Smooth muscle cell (in vitro differentiated cells): ENCODE measurements at regions not wholly inside any gene's neighbourhood (a gene's known extent, or its start where the extent isn't known, plus 50 kb on each side); places are given as distances from the start of the nearest gene placed in this dataset.

Experiments
- DNase-seq: peaks from one replicate; lab custom pipeline; 2025; ENCODE audit not compliant: unreplicated experiment; lab: John Stamatoyannopoulos, UW
- H2AFZ ChIP-seq: fragments of 200-600 bp; sonication (generic); 2 replicates; pipeline ENCODE4 v1.6.0; 2016; ENCODE audit warnings: antibody characterized with exemption, low read depth, mild to moderate bottlenecking
- H3F3A ChIP-seq: fragments of 200-600 bp; sonication (generic); 2 replicates; pipeline ENCODE4 v1.6.0; 2017; ENCODE audit warnings: antibody characterized with exemption, low read depth
- H3K27ac ChIP-seq: fragments of 200-600 bp; sonication (generic); 2 replicates; pipeline ENCODE4 v1.5.1; 2016; ENCODE audit warnings: low read depth, mild to moderate bottlenecking
- H3K27me3 ChIP-seq: fragments of 200-600 bp; sonication (generic); 2 replicates; pipeline ENCODE4 v1.6.1; 2016; ENCODE audit warnings: low read depth, mild to moderate bottlenecking
- H3K36me3 ChIP-seq: fragments of 200-600 bp; sonication (generic); 2 replicates; pipeline ENCODE4 v1.5.1; 2016; ENCODE audit warnings: low read depth
- H3K4me1 ChIP-seq: fragments of 200-600 bp; sonication (generic); 2 replicates; pipeline ENCODE4 v1.5.1; 2016; ENCODE audit warnings: low read depth
- H3K4me2 ChIP-seq: fragments of 200-600 bp; sonication (generic); 2 replicates; pipeline ENCODE4 v1.6.0; 2016; ENCODE audit warnings: mild to moderate bottlenecking
- H3K4me3 ChIP-seq: fragments of 200-600 bp; sonication (generic); 2 replicates; pipeline ENCODE4 v1.5.1; 2016; ENCODE audit warnings: mild to moderate bottlenecking
- H3K79me2 ChIP-seq: fragments of 200-600 bp; sonication (generic); 2 replicates; pipeline ENCODE4 v1.6.0; 2016; ENCODE audit warnings: low read depth, mild to moderate bottlenecking
- H3K9ac ChIP-seq: fragments of 200-600 bp; sonication (generic); 2 replicates; pipeline ENCODE4 v1.6.0; 2016; ENCODE audit warnings: low read depth
- H3K9me3 ChIP-seq: fragments of 200-600 bp; sonication (generic); replicated peaks from 2 replicates; pipeline ENCODE4 v1.5.1; 2016; ENCODE audit warnings: low read depth
- H4K20me1 ChIP-seq: fragments of 200-600 bp; sonication (generic); 2 replicates; pipeline ENCODE4 v1.6.0; 2016; ENCODE audit warnings: low read depth
- WGBS: methylation state at CpG from one replicate; pipeline ENCODE4 v1.1.7; 2016; ENCODE audit warnings: low lambda C conversion rate; 5-methylcytosine and 5-hydroxymethylcytosine counted together
- TF ChIP-seq, protein P1 (sequence below): fragments of 200-600 bp; sonication (generic); IDR thresholded peaks from 2 replicates; pipeline ENCODE4 v1.5.1; 2017; ENCODE audit warnings: borderline replicate concordance, mild to moderate bottlenecking, antibody characterized with exemption; ENCODE audit not compliant: insufficient read depth, poor library complexity, severe bottlenecking

DNA sequence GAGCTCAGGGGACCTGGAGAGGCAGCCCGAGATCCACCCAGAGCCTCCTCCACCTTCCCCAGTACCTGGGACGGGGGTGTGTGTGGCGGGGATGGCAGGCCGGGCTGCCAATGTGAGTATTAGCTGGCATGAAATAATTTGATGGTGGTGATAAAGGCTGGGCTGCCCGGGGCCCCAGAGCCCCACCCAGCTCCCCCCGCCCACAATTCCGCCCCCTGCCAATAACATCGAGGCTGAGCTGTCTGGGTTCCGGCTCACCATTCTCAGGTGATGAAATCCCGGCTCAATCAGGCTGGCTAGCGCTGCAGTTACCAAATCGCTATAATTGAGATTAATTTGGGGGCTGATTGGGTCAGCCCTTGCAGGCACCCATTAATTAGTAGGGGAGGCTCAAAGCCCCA is 103.8 kb upstream of the CASZ1 start:
- H3K27ac ChIP-seq: peak overlapping the region; percentile 61
- H3K9ac ChIP-seq: no peak overlapping the region
- no peaks in the 10 kb centered on the region for H4K20me1 ChIP-seq
- H3K4me2 ChIP-seq: peak overlapping the region; percentile 43
- TF ChIP-seq, protein P1, sequence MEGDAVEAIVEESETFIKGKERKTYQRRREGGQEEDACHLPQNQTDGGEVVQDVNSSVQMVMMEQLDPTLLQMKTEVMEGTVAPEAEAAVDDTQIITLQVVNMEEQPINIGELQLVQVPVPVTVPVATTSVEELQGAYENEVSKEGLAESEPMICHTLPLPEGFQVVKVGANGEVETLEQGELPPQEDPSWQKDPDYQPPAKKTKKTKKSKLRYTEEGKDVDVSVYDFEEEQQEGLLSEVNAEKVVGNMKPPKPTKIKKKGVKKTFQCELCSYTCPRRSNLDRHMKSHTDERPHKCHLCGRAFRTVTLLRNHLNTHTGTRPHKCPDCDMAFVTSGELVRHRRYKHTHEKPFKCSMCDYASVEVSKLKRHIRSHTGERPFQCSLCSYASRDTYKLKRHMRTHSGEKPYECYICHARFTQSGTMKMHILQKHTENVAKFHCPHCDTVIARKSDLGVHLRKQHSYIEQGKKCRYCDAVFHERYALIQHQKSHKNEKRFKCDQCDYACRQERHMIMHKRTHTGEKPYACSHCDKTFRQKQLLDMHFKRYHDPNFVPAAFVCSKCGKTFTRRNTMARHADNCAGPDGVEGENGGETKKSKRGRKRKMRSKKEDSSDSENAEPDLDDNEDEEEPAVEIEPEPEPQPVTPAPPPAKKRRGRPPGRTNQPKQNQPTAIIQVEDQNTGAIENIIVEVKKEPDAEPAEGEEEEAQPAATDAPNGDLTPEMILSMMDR: no peak
- 47% methylated on average over 12 of the region's 12 CpGs for WGBS
- H3K36me3 ChIP-seq: no peaks in the 10 kb centered on the region
- H3K4me1 ChIP-seq: peaks cover 4% of the 10 kb centered on the region
- H3K79me2 ChIP-seq: no peaks in the 10 kb centered on the region
- no peak overlapping the region for H3K4me3 ChIP-seq
- no peaks in the 10 kb centered on the region for H3F3A ChIP-seq
- no peaks in the 10 kb centered on the region for H3K9me3 ChIP-seq
- no peak for DNase-seq
- no peak overlapping the region for H2AFZ ChIP-seq
- no peaks in the 10 kb centered on the region for H3K27me3 ChIP-seq

DNA sequence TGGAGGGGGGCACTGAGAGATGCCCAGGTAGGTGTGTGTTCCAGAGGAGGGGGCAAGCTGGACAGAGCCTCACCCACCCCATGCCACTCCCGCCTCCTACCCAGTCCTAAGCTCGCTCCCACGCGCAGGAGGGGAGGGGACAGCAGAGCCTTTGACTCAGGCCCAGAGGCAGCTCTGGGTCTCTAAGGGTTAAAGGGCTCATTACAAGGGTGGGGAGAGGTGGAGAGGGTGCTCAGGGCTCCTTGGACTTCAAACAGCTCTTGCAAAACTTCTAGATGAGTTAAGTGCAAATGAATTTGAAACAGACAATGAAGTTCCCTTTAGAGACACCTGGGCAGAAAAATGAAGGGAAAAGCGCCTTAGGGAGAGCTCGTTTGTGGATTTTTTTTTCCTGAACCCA is 104.2 kb upstream of the CASZ1 start:
- TF ChIP-seq, protein P1: no peak
- Histone ChIP-seq H3K9ac (peak overlapping the region; percentile 13), H3K27ac (peak overlapping the region; percentile 61), H3K4me1 (peaks cover 4% of the 10 kb centered on the region), H3K79me2 (no peaks in the 10 kb centered on the region), H2AFZ (no peak overlapping the region), H3K36me3 (no peaks in the 10 kb centered on the region), H4K20me1 (no peaks in the 10 kb centered on the region), H3F3A (no peaks in the 10 kb centered on the region), H3K27me3 (no peaks in the 10 kb centered on the region), H3K4me3 (no peak overlapping the region), H3K4me2 (peak overlapping the region; percentile 43), H3K9me3 (no peaks in the 10 kb centered on the region)
- DNase-seq: no peak
- WGBS: 44% methylated on average over 6 of the region's 6 CpGs

DNA sequence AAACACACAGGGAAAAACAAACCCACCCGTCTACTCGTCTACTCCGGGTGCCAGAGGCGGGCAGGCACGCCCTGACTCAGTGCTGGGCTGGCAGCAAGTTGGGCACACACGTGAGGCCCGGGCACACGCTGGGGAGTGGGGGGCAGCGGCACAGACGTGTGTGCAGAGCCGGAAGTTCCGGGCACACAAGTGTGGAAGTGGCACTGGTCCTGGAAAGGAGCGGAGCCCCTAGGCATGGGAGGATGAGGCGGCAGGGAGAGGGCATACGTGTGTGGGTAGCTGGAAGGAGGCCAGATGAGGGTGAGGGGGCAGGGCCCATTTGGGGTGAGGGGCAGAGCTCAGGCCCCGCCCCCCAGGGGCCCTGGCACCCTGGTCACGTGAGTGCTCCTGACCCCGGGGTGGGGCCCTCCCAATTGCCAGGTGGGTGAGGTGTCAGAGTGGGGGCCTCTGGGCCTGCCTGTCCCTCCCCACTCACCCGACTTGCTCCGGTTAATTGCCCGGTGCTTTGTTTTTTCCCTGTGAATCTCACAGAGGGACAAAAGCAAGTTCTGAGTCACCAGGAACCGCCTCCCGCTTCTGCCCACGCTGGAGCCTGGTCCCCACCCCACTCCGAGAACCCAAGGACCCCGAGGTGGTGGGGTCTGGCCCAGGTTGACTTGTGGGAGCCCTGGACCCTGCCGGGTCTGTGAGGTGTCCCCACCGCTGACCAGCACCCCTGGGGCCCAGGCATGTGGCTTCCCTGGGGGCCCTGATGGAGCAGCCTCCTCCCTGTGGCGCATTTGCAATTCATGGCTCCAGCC is 104.8 kb upstream of the CASZ1 start:
- Histone ChIP-seq H3K27me3 (no peaks in the 10 kb centered on the region), H3K4me3 (no peak overlapping the region), H2AFZ (no peak overlapping the region), H3K9me3 (no peaks in the 10 kb centered on the region), H4K20me1 (no peaks in the 10 kb centered on the region), H3F3A (no peaks in the 10 kb centered on the region), H3K4me1 (peaks cover 4% of the 10 kb centered on the region), H3K4me2 (peak overlapping the region; percentile 43), H3K36me3 (no peaks in the 10 kb centered on the region), H3K27ac (peak overlapping the region; percentile 61), H3K9ac (peak overlapping the region; percentile 13), H3K79me2 (no peaks in the 10 kb centered on the region)
- TF ChIP-seq, protein P1: no peak
- WGBS: 34% methylated on average over 25 of the region's 29 CpGs
- DNase-seq: no peak
